Heart right ventricle (tissue), 16 donors: ENCODE measurements at regions not wholly inside any gene's neighbourhood (a gene's known extent, or its start where the extent isn't known, plus 50 kb on each side); places are given as distances from the start of the nearest gene placed in this dataset.

Source experiments
- ATAC-seq, 8 donors: fragments of 200-7000 bp; cut with Tn5 transposase; one replicate each; pipeline ENCODE4 v1.9.1; 2020; ENCODE audit warnings: mild to moderate bottlenecking in 8 of 8, moderate library complexity in 8 of 8, moderate number of reproducible peaks in 1 of 8
- DNase-seq, 2 donors: peaks; one replicate each; pipeline ENCODE4 v3.0.0-alpha.2; 2020
- H3K27ac ChIP-seq, 10 donors: fragments of 200-600 bp; sonication (generic) in 2 of 10; one replicate each; pipeline versions ENCODE4 v1.5.0 to v1.8.0; 2020 to 2022; ENCODE audit warnings: mild to moderate bottlenecking in 3 of 10
- H3K27me3 ChIP-seq, 7 donors: fragments of 200-600 bp; one replicate each; pipeline ENCODE4 v1.8.0; 2021 to 2022; ENCODE audit warnings: mild to moderate bottlenecking in 2 of 7
- H3K36me3 ChIP-seq, 9 donors: fragments of 200-600 bp; sonication (generic) in 1 of 9; one replicate each; pipeline versions ENCODE4 v1.5.0 to v1.8.0; 2020 to 2022; ENCODE audit warnings: mild to moderate bottlenecking in 2 of 9
- H3K4me1 ChIP-seq, 9 donors: fragments of 200-600 bp; sonication (generic) in 1 of 9; one replicate each; pipeline versions ENCODE4 v1.5.0 to v1.8.0; 2020 to 2022; ENCODE audit warnings: mild to moderate bottlenecking in 4 of 9
- H3K4me3 ChIP-seq, 10 donors: fragments of 200-600 bp; sonication (generic) in 2 of 10; one replicate each; pipeline versions ENCODE4 v1.5.0 to v1.8.0; 2020 to 2022; ENCODE audit warnings: mild to moderate bottlenecking in 7 of 10, moderate library complexity in 2 of 10
- H3K9me3 ChIP-seq, 11 donors: fragments of 200-600 bp in 10 of 11; sonication (generic) in 2 of 11; one replicate each; pipeline versions ENCODE4 v1.5.0 to v1.8.0; 2013 to 2022; ENCODE audit warnings: mild to moderate bottlenecking in 2 of 11, control low read depth in 1 of 11, moderate library complexity in 1 of 11
- CTCF ChIP-seq, 9 donors: fragments of 200-600 bp; sonication (generic) in 2 of 9; IDR thresholded peaks; one replicate each; pipeline versions ENCODE4 v1.5.0 to v1.8.0; 2021 to 2022; ENCODE audit warnings: antibody characterized with exemption in 9 of 9, mild to moderate bottlenecking in 5 of 9, moderate library complexity in 1 of 9
- WGBS, 2 donors: extraction: QIAGEN DNeasy Blood & Tissue Kit; methylation state at CpG; one replicate each; pipeline ENCODE4 v1.1.7; 2013; ENCODE audit warnings: inconsistent platforms in 1 of 2; 5-methylcytosine and 5-hydroxymethylcytosine counted together
- intact Hi-C, 10 donors: fragments of 100-400 bp; cut with DNase I; formaldehyde crosslinking; loops; one replicate each; pipeline versions ENCODE4 v1.11.1 to v1.14.2; 2022
- microRNA-seq, 2 donors: library from miRNA; unstranded; fragments of <30 nt; microRNA quantifications; one replicate each; pipeline ENCODE4 v1.2.0, GENCODE V29; 2021
- donor health status: Arrhythmogenic right ventricular cardiomyopathy.
- donor health status: ischemic (EF 13 %, LVEDD 7.1; RV severe dilation, severe dysfunction).
- donor health status: healthy with polysubstance abuse.
- donor health status: DM: no; HTN: yes; CAD: no.
- donor health status: DM: no; HTN: no; CAD: no.
- donor health status: ischemic (EF 25% LVEDD 6.9; RV normal size, moderate dysfunction).
- donor health status: ischemic (EF 25% LVEDD 5.7; RV mildly dilated, moderate dysfunction).
- donor health status: healthy.
- donor health status: DM: yes; HTN: yes; CAD: no.
- donor health status: Ischemic cardiomyopathy.
- donor health status: ischemic (EF 35%, LVEDD 5.7; RV mildly dilated, moderate dysfunction).
- donor health status: nonischemic (EF 11% LVEDD 7.7; RV severe dilation, severe dysfunction).
- donor health status: DM: yes; HTN: yes; CAD: no.
- donor health status: PGD.
- donor health status: ischemic (EF 29% LVEDD 5.4; RV normal size, mild dysfunction).
- donor health status: nonischemic (EF 23%, LVEDD 6.1; RV moderate dilation, normal function).

GRCh38 chr20:7828437-7828836 lies 111.8 kb downstream of the HAO1 start:
- Histone ChIP-seq H3K4me3 (no peak overlapping the region), H3K9me3 (peaks cover 0 to 14% (median 0%) of the 10 kb centered on the region in 11 donors), H3K36me3 (no peaks in the 10 kb centered on the region), H3K4me1 (peaks cover 0 to 7% (median 0%) of the 10 kb centered on the region in 9 donors), H3K27ac (no peak overlapping the region), H3K27me3 (no peaks in the 10 kb centered on the region)
- TF ChIP-seq CTCF (IDR thresholded peaks at IDR 0.05): no peak
- DNase-seq: peak in 1 of 2 donors; percentile 52
- peak in 4 of 8 donors; percentile 50 to 87 (median 58) for ATAC-seq
- intact Hi-C loops: no loop called here
- 36 to 69% methylated on average over 2 of the region's 2 CpGs for WGBS, 2 donors

- peaks cover 0 to 7% (median 0%) of the 10 kb centered on the region in 9 donors for H3K4me1 ChIP-seq
- WGBS, 2 donors: 71 to 74% methylated on average over 4 of the region's 4 CpGs
- no peak overlapping the region for H3K27ac ChIP-seq
- TF ChIP-seq CTCF (IDR thresholded peaks at IDR 0.05): no peak
- H3K36me3 ChIP-seq: no peaks in the 10 kb centered on the region
- ATAC-seq (no peak), DNase-seq (no peak)
- H3K27me3 ChIP-seq: no peaks in the 10 kb centered on the region
- intact Hi-C loops: no loop called here
- no peak overlapping the region for H3K4me3 ChIP-seq
- H3K9me3 ChIP-seq: peaks cover 0 to 20% (median 0%) of the 10 kb centered on the region in 11 donors
Observed at GRCh38 chr20:7829031-7829430, 111.2 kb downstream of the HAO1 start.

- no peak for ATAC-seq
- H3K9me3 ChIP-seq: peaks cover 0 to 26% (median 0%) of the 10 kb centered on the region in 11 donors
Observed at GRCh38 chr20:7829776-7830175, 110.5 kb downstream of the HAO1 start.

More at GRCh38 chr20:7829776-7830175, 110.5 kb downstream of the HAO1 start:
- Histone ChIP-seq H3K4me3 (no peak overlapping the region), H3K4me1 (peaks cover 0 to 7% (median 0%) of the 10 kb centered on the region in 9 donors), H3K36me3 (no peaks in the 10 kb centered on the region), H3K27ac (no peak overlapping the region), H3K27me3 (no peaks in the 10 kb centered on the region)
- no peak for TF ChIP-seq CTCF (IDR thresholded peaks at IDR 0.05)
- no peak for DNase-seq
- intact Hi-C loops: no loop called here

Small RNA genes in the stretch of these regions (microRNA-seq; reads per million reads assigned to microRNA genes)
- 0 to 0.60 reads per million in 2 donors for gene MIR8062
